NCI-H774 (cell line): ENCODE measurements at regions not wholly inside any gene's neighbourhood (a gene's known extent, or its start where the extent isn't known, plus 50 kb on each side); places are given as distances from the start of the nearest gene placed in this dataset.

Experiments
- DNase-seq: peaks from one replicate; lab custom pipeline; 2025; lab: John Stamatoyannopoulos, UW

DNA sequence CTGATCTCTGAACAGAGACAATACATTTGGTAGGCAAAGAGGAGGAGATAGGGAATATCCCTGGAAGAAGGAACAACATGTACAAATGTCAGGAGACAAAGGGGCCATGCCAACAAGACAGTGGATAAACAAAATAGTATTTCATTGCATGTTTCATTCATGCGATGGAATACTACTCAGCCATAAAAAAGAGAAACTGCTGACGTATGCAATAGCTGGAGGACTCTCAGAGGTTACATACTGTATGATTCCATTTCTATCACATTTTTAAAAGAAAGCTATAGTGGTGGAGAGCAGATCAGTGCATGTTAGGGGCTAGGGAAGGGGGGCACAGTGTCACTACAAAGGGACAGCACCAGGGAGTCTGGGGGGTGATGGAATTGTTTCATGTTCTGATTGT is 572.9 kb upstream of the CADM1 start:
- DNase-seq = no peak

- DNase-seq = peak; percentile 16
These were observed 569.9 kb upstream of the CADM1 start for GRCh38 chr11:116073854-116074837.

DNA sequence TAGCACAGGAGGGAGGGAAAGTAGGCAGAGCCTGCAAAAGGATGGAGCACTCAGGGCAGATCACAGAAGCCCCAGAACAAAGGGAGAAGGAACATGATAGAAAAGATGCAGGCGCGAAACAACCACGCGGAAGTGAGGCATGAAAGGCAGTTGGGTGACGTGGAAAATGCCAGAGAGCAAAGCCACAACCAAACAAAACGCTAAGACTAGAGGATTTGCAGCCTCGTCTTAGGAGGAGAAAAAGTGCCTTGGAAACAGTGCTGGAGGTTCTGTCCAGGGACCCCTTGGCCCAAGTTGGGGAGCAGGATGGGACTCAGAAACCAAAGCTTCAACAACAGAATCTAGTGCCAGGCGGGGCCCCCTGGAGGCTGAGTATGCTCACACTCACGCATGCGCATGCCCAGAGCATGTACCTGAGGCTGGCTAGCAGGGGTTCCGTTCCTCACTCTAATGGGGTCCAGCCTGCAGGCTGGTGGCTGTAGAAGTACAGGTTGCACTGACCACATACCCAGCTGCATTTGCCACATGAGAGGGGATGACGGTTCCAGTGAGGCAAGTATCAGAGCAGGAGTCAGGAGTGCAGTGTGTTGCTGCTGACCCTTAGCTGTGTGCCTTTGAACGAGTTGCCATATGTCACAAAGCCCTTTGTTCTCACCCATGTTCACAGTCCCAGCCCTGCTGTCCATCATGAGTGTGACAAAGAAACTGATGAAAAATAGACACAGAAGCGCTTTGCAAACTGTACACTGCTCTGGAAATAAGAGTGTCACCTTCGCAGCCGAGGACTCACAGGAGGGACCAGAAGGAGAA is 568.6 kb upstream of the CADM1 start:
- no peak for DNase-seq

DNA sequence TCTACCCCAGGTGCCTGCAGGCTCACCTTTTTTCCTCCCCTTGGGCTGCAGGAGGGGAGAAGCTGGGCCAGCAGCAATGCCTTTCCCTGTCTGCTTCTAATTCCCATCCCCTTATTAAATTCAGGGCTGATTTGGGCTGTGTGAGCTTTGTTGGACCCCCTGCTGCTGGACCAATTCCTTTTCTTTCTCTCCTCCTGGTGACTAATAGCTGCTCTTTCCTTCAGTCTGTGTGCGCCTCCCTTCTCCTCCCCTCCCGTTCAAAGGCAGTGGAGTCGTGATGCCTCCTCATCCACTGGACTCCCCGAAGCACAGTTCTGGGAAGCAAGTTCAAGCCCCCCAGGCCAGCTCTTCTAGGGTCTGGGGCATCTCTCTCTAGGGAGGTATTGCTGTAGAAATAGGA is 567.9 kb upstream of the CADM1 start:
- DNase-seq = no peak

DNA sequence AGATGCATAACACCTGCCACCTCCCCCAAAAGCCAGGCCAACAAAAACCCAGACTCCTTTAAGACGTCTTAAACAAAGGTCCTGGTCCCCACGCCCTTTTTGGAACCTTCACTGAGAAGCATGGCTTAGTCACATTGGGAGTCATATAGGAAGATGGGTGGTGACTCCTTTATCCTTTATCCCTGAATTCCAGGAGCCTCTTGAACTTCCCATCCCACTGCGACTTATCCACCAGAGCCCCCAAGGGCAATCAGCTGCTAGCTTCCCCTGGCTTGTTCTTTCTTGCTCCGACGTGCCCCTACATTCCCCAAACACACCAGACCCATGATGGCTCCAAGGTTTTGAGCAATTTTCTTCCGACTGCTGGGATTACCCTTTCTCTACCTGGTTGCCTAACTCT is 567.0 kb upstream of the CADM1 start:
- DNase-seq = no peak

DNA sequence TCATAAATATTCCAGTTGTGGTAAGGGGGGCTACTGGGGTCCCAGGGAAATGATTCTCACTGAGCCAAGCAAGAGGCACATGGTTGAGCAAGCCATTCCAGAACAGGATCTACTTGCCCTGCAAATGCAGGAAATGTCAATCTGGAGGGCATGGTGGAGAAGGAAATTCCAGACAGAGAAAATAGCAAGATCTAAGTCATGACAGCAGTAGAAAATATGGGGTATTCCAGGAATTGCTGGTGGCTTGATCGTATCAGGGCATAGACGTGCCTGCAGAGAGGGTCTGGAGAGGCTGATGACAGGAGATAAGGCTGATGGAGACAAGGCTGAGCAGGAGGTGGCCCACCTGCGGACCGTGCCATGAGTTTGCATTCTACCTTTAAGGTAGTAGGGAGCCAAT is 566.3 kb upstream of the CADM1 start:
- DNase-seq = no peak

DNA sequence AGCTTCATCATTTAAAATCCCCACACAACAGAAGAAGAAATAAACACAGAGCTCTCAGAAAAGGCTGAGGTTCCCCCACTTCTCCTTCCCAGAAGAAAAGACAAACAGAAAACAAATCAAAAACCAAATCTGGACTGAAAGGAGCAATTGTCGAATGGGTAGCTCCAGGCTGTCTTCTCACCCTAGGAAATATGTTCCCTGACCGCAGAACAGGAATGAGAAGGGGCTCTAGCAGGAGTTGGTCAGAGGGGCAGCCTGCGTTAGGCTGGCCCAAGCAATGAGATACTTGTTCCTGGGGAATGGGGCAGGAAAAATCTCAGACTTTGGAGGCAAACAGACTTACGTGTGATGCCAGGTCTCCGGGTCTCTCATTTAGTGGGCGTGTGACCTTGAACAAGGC is 562.6 kb upstream of the CADM1 start:
- DNase-seq = no peak

GRCh38 chr11:116065986-116066385 is 561.8 kb upstream of the CADM1 start:
- DNase-seq = no peak

DNA sequence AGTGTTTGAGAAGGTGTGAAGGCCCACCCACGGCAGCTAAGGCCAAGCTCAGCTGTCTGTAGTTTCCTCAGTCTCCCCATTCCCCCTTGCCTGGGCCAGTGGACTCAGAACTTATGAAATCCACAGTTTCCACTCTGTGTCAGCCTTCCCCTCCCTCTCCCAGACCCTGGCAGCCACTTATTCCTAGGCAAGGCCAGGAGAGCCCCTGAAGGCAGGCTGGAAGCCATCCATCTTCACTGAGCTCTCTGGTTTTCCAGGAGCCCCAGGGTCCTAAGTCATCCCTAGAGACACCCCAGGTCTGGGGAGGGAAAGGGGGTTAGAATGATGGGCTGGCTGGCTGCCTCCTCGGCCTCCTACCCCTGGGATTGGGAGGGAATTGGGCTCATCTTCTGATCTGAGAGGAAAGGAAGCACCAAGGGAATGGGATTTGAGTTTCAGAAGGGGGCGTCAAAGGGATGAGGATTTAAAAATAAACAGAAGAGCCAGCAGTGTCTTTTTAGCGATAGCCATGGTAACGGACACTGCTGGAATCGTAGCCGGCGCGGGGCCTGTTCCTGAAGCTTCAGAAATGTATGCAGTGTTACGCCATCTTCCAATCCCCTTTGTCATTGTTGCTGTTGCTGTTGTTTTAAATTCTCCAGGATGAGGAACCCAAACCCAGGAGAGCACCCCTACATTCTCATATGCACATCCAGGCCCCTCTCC is 561.1 kb upstream of the CADM1 start:
- no peak for DNase-seq

GRCh38 chr11:116062490-116063171 is 558.4 kb upstream of the CADM1 start:
- peak; percentile 81 for DNase-seq

DNA sequence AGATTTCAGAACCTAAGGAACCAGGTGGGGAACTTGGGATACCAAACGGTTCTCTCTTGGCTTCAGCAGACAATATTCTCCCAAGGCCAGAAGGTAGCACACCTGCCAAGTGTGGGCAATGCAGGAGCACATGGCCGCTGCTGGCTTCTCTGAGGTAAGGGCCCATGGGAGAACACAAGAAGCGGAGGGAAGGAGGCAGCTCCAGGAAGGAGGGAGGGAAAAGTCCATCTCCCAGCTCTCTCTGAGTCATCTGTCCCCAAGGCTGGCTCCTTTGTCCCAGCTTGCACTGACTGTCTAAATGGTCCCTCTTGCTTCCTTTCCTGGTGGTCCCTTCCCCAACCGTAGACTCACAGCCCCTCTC is 557.9 kb upstream of the CADM1 start:
- no peak for DNase-seq

DNA sequence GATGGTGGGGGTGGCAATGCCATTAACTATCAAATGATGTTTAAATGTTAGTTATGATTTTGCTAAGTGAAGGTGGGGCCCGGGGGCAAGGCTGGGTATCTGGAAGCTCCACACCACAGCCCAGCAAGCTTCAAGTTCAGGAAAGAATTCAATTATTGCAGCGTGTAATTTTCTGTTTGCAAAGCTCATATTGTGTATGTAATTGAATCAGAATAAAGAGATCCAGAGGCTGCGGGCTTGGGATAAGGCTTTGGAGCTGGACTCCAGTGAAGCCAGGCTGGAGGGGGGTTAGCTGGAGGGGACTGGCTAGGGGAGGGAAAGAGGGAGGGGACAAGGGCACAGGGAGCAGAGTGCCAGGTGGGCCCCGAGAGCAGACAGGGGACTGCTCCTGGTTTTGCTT is 557.1 kb upstream of the CADM1 start:
- DNase-seq = no peak

- DNase-seq = no peak
These were observed 555.7 kb upstream of the CADM1 start for GRCh38 chr11:116059919-116060318.

DNA sequence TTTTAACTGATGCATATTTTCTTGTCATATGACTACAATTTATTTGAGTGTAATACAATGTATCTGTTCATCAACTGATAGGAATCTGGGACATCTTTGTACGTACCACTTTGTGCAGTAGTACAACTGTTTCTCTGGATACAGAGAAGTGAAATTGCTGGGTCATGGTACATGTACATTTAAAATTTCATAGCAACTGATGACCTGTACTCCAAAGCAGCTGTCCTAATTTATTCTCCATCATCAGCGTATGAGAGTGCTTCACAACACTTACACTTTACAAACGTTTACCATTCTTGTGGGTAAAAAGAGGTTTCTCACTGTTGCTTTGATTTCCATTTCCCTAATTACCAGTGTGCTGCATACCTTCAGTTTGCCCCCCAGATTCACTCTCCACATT is 552.8 kb upstream of the CADM1 start:
- no peak for DNase-seq

DNA sequence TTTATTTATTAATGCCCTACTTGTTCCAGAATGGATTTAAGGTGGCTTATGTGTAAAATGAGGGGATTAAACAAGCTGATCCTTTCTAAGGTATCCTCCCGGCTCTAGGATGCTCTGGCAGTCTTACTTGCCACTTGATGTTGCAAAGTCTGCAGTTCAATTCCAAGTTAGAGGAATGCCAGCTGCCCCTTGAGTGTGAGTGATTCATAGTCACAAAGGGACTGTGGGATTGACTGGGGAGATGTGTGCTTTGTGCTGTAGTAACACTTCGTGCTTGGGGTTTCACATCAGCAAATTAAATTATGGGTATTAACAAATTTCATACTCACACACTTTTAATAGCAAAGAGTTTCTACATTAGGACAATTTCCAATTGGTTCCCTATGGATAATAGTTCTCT is 550.8 kb upstream of the CADM1 start:
- DNase-seq = no peak

DNA sequence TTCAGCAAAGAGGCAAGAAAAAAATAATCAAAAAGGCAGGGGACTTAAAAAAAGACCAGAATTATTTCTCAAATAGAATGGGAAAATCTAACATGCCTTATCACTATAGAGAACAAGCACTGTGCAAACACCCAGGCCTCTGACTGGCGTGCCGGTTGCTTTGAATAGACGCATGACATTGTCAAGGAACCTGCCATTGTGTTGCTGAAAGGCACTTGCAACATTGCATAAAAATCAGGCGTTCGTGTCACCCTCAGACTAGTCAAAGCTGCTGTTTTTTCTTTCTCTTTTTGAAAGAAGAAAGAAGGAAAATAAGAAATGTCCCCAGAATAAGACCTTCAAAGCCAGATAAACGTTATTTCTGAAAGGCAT is 549.3 kb upstream of the CADM1 start:
- peak; percentile 84 for DNase-seq

DNA sequence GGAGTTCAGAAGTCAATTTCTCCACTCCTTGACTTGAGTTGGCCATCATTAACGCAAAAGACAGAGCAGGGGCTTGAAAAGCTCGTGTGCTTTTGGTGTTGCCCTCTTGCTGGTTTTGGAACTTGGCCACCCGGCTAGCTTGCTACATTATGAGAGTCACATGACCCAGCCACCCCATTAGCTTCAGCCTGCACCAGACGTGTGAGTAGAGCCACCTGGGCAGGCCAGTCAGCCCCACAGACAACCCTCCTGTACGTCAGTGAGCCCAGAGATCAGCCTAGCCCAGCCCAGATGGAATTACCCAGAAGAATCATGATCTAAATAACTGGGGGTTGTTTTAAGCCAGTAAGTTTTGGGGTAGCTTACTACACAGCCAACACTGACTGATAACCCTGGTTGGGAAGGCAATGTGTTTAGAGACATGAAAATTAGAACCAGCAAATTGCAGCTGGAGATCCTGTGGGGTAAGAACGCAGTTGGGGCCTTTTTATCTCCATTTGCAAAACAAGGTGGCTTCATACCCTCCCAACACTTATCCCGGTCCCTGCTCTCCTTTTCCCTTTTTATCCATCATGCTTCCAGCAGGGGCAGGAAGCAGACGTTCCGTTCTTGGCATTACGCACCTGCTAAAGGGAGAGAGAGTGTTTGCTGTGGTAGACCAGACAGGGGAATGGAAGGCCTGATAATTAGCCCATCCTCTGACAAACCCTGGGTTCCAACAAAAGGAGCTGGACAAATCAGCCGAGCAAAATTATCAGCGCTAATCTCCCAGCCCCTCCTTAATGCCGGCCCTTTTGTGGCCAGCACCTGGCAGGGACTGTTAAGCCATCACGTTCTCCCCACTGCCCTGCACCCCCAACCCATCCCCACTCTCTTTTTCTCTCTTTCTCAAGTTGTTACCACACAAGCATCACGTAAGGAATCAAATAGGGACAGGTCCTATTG is 548.7 kb upstream of the CADM1 start:
- peak; percentile 84 for DNase-seq

DNA sequence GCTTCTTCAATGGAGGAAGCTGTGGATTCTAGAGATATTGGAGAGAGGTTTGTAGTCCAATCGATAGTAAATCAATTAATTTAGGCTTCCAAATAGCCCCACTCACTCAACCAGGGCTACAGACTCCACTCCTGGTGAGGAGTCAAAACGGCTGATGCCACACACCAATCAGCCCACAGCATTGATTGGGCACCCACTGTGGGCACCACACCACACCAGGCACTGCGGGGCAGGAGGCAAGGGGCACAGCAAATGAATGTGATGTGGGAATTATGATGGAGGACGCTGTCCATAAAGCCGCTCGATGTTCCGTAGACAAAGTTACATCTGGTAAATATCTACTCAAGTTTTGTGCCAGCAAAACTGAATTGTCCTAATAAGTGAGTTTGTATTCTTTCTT is 547.3 kb upstream of the CADM1 start:
- DNase-seq = no peak

DNA sequence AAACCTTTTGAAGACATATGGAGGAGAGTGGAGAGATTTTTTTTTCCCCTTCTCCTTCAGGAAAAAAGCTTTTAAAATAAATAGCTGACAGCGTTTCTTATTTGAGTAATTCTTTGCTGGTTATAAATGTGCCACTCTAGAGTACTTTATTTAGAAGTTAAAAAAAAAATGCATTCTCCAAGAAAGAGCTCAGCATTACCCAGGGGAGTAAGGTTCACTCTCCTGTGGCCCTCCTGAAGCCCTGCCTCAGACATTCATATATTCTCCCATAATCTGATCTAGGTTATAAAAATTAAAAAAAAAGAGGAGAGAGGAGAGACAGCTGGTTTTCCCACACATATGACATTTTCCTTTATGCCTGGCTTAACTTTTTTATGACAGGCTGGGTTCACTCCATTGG is 545.2 kb upstream of the CADM1 start:
- DNase-seq = no peak

GRCh38 chr11:116046127-116046526 is 541.9 kb upstream of the CADM1 start:
- no peak for DNase-seq

DNA sequence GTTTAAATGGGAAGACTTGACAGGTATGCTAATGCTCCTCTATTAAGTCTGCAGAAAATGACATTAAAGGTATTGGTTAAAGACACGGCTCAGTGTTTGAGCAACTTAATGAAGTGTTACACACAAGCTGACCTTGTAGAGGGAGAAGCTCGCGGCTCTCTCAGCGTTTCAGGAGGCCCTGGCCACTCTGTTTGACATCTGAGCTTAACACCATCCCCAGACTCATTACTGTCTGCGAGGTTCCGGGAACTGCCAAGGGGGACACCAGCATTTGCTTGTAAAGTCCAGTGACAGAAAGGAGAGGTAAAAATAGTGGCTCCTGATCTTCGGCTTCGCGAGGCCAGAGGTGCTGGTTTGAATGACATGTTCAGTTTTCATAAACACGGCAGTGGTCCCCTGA is 540.7 kb upstream of the CADM1 start:
- no peak for DNase-seq
